ENCODE measurements at regions not wholly inside any gene's neighbourhood (a gene's known extent, or its start where the extent isn't known, plus 50 kb on each side); places are given as distances from the start of the nearest gene placed in this dataset.
"Not testable (repeated sequence)": the region's sequence is repeated elsewhere in the genome, so short reads cannot be mapped to it uniquely, and the experiment has no call there.

- no peaks in the 10 kb centered on the region for H3K9me3 ChIP-seq (ENCODE audit: control insufficient read depth in 1 of 2, insufficient read depth in 1 of 2, low read depth in 1 of 2, low read length in 2 of 2)
- TF ChIP-seq POLR2A (IDR thresholded peaks at IDR 0.05; ENCODE audit: borderline replicate concordance, extremely low read depth, insufficient read depth, insufficient read length) (no peak), EZH2 (IDR thresholded peaks at IDR 0.05) (no peak), RAD21 (IDR thresholded peaks at IDR 0.05; ENCODE audit: low read depth) (no peak), EZH2phosphoT487 (IDR thresholded peaks at IDR 0.05; ENCODE audit: borderline replicate concordance) (no peak), ZFX (IDR thresholded peaks at IDR 0.05) (no peak), CTCF (IDR thresholded peaks at IDR 0.05 in 2 of 3, conservative IDR thresholded peaks at IDR 0.05 in 1 of 3; ENCODE audit: borderline replicate concordance in 1 of 3, insufficient read depth in 1 of 3, low read depth in 2 of 3, low read length in 2 of 3) (no peak), SIN3A (IDR thresholded peaks at IDR 0.05; ENCODE audit: low read depth) (no peak), CBX3 (IDR thresholded peaks at IDR 0.05; ENCODE audit: low read depth) (no peak), SP1 (IDR thresholded peaks at IDR 0.05; ENCODE audit: low read depth) (no peak), CEBPB (IDR thresholded peaks at IDR 0.05; ENCODE audit: low read depth) (no peak), FOSL1 (IDR thresholded peaks at IDR 0.05; ENCODE audit: low read depth) (no peak), POLR2AphosphoS5 (IDR thresholded peaks at IDR 0.05; ENCODE audit: low read depth, low read length) (no peak), YY1 (IDR thresholded peaks at IDR 0.05; ENCODE audit: extremely low read depth, insufficient replicate concordance, low read depth, low read length) (no peak), JUND (IDR thresholded peaks at IDR 0.05) (no peak)
- TF ChIP-seq, protein P1, sequence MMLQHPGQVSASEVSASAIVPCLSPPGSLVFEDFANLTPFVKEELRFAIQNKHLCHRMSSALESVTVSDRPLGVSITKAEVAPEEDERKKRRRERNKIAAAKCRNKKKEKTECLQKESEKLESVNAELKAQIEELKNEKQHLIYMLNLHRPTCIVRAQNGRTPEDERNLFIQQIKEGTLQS (IDR thresholded peaks at IDR 0.05): no peak
- ChIA-PET CTCF (no interaction called here), POLR2A (no interaction called here), RAD21 (ENCODE audit: low non-redundant PET in 1 of 2, low total read pairs in 2 of 2, uncharacterized antibody in 2 of 2, unreplicated experiment in 2 of 2) (no interaction called here)
- H3K4me3 ChIP-seq (replicated peaks in 1 of 2; ENCODE audit: low read depth in 1 of 2, low read length in 2 of 2): no peak overlapping the region
- no peaks in the 10 kb centered on the region for H3K4me1 ChIP-seq (ENCODE audit: control insufficient read depth in 1 of 2, insufficient read depth in 2 of 2, low read length in 2 of 2)
- H3K9ac ChIP-seq (ENCODE audit: low read length): no peak overlapping the region
- H3K4me2 ChIP-seq (ENCODE audit: low read length): no peak overlapping the region
- no peak overlapping the region for H3K27ac ChIP-seq (ENCODE audit: low read depth, low read length)
- H4K20me1 ChIP-seq (ENCODE audit: insufficient read depth): no peaks in the 10 kb centered on the region
- no TSS peak for BruUV-seq (replicated peaks)
- H3K27me3 ChIP-seq (ENCODE audit: insufficient read depth, low read length): no peaks in the 10 kb centered on the region
- ATAC-seq (no peak), DNase-seq (ENCODE audit: low read depth, low spot score) (no peak)
- intact Hi-C loops (cut with micrococcal nuclease): no loop called here
- H3K79me2 ChIP-seq (ENCODE audit: insufficient read depth, low read length): no peaks in the 10 kb centered on the region
- no peak overlapping the region for H2AFZ ChIP-seq (ENCODE audit: low read depth, low read length, poor library complexity, severe bottlenecking)
- H3K36me3 ChIP-seq (ENCODE audit: control insufficient read depth in 1 of 2, insufficient read depth in 2 of 2, low read length in 2 of 2): no peaks in the 10 kb centered on the region
- peaks cover 2% of the 10 kb centered on the region; the same call in 1 of the 2 replicates for H3K9me2 ChIP-seq (ENCODE audit: insufficient read depth)
Measured at GRCh38 chr3:153503873-153504272, 341.8 kb downstream of the RAP2B start.

DNA sequence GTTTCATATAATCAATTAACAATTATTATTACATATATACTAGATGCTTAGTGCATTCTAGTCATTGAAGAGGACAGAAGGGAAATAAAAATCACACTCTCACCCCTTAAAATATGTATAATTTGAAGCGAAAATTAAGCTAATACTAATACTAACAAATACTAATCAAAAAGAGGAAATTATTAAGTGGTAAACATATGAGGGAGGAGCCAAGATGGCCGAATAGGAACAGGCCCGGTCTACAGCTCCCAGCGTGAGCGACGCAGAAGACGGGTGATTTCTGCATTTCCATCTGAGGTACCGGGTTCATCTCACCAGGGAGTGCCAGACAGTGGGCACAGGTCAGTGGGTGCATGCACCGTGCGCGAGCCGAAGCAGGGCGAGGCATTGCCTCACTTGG is 344.2 kb downstream of the RAP2B start:
- CTCF ChIA-PET: interaction anchor here (0.7 kb wide), 1 partner anchor 91 kb away, joined by 3 read pairs; no protein-coding TSS in a partner anchor
- H2AFZ ChIP-seq (ENCODE audit: low read depth, low read length, poor library complexity, severe bottlenecking); H3K9ac ChIP-seq (ENCODE audit: low read length); DNase-seq (ENCODE audit: low read depth, low spot score); H3K79me2 ChIP-seq (ENCODE audit: insufficient read depth, low read length); H4K20me1 ChIP-seq (ENCODE audit: insufficient read depth); H3K27ac ChIP-seq (ENCODE audit: low read depth, low read length); ATAC-seq; H3K36me3 ChIP-seq (ENCODE audit: control insufficient read depth in 1 of 2, insufficient read depth in 2 of 2, low read length in 2 of 2); H3K9me3 ChIP-seq (ENCODE audit: control insufficient read depth in 1 of 2, insufficient read depth in 1 of 2, low read depth in 1 of 2, low read length in 2 of 2); intact Hi-C loops (cut with micrococcal nuclease); H3K4me1 ChIP-seq (ENCODE audit: control insufficient read depth in 1 of 2, insufficient read depth in 2 of 2, low read length in 2 of 2); H3K4me3 ChIP-seq (replicated peaks in 1 of 2; ENCODE audit: low read depth in 1 of 2, low read length in 2 of 2); H3K4me2 ChIP-seq (ENCODE audit: low read length); BruUV-seq (replicated peaks); POLR2A ChIA-PET; H3K27me3 ChIP-seq (ENCODE audit: insufficient read depth, low read length); H3K9me2 ChIP-seq (ENCODE audit: insufficient read depth); RAD21 ChIA-PET (ENCODE audit: low non-redundant PET in 1 of 2, low total read pairs in 2 of 2, uncharacterized antibody in 2 of 2, unreplicated experiment in 2 of 2): not testable (repeated sequence)

DNA sequence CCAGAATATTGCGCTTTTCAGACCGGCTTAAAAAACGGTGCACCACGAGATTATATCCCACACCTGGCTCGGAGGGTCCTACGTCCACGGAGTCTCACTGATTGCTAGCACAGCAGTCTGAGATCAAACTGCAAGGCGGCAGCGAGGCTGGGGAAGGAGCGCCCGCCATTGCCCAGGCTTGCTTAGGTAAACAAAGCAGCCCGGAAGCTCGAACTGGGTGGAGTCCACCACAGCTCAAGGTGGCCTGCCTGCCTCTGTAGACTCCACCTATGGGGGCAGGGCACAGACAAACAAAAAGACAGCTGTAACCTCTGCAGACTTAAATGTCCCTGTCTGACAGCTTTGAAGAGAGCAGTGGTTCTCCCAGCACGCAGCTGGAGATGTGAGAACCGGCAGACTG is 344.7 kb downstream of the RAP2B start:
- H3K9ac ChIP-seq (ENCODE audit: low read length); BruUV-seq (replicated peaks); H4K20me1 ChIP-seq (ENCODE audit: insufficient read depth); H3K27ac ChIP-seq (ENCODE audit: low read depth, low read length); ATAC-seq; H3K27me3 ChIP-seq (ENCODE audit: insufficient read depth, low read length); DNase-seq (ENCODE audit: low read depth, low spot score); intact Hi-C loops (cut with micrococcal nuclease); H3K9me3 ChIP-seq (ENCODE audit: control insufficient read depth in 1 of 2, insufficient read depth in 1 of 2, low read depth in 1 of 2, low read length in 2 of 2); H2AFZ ChIP-seq (ENCODE audit: low read depth, low read length, poor library complexity, severe bottlenecking); H3K79me2 ChIP-seq (ENCODE audit: insufficient read depth, low read length); H3K4me2 ChIP-seq (ENCODE audit: low read length); H3K9me2 ChIP-seq (ENCODE audit: insufficient read depth); H3K4me1 ChIP-seq (ENCODE audit: control insufficient read depth in 1 of 2, insufficient read depth in 2 of 2, low read length in 2 of 2); CTCF ChIA-PET; H3K36me3 ChIP-seq (ENCODE audit: control insufficient read depth in 1 of 2, insufficient read depth in 2 of 2, low read length in 2 of 2); POLR2A ChIA-PET; H3K4me3 ChIP-seq (replicated peaks in 1 of 2; ENCODE audit: low read depth in 1 of 2, low read length in 2 of 2); RAD21 ChIA-PET (ENCODE audit: low non-redundant PET in 1 of 2, low total read pairs in 2 of 2, uncharacterized antibody in 2 of 2, unreplicated experiment in 2 of 2): not testable (repeated sequence)

All from HCT116 (cell line).